ENCODE measurements at regions not wholly inside any gene's neighbourhood (a gene's known extent, or its start where the extent isn't known, plus 50 kb on each side); places are given as distances from the start of the nearest gene placed in this dataset.

DNA sequence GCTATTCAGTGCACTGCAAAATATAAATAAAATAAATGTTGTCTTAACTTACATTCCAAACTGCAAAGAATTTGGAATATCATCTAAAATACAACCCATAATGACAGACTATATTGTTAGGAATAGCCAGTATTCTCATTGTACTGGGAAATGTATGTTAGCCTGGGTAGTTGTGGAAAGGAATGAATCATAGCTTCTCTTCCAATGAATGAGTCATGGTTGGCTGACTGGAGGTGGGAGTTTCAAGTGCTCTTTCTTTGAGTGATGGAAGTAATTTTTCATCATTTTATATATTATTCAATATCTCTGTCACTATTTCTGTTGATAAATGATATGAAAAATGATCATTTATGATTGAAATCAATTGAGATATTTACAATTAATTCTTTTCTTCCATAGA lies 158.6 kb upstream of the ARRDC3 start:
- Histone ChIP-seq H3K4me1 (no peaks in the 10 kb centered on the region), H3K36me3 (no peaks in the 10 kb centered on the region), H3K9me3 (no peaks in the 10 kb centered on the region), H3K27ac (no peak overlapping the region), H3K4me3 (no peak overlapping the region), H3K27me3 (no peaks in the 10 kb centered on the region)
- no peak for DNase-seq
- intact Hi-C loops (cut with DNase I), result no loop called here
- TF ChIP-seq, protein P1, sequence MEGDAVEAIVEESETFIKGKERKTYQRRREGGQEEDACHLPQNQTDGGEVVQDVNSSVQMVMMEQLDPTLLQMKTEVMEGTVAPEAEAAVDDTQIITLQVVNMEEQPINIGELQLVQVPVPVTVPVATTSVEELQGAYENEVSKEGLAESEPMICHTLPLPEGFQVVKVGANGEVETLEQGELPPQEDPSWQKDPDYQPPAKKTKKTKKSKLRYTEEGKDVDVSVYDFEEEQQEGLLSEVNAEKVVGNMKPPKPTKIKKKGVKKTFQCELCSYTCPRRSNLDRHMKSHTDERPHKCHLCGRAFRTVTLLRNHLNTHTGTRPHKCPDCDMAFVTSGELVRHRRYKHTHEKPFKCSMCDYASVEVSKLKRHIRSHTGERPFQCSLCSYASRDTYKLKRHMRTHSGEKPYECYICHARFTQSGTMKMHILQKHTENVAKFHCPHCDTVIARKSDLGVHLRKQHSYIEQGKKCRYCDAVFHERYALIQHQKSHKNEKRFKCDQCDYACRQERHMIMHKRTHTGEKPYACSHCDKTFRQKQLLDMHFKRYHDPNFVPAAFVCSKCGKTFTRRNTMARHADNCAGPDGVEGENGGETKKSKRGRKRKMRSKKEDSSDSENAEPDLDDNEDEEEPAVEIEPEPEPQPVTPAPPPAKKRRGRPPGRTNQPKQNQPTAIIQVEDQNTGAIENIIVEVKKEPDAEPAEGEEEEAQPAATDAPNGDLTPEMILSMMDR (IDR thresholded peaks at IDR 0.05), result no peak
- no peak for TF ChIP-seq POLR2A (IDR thresholded peaks at IDR 0.05)

DNA sequence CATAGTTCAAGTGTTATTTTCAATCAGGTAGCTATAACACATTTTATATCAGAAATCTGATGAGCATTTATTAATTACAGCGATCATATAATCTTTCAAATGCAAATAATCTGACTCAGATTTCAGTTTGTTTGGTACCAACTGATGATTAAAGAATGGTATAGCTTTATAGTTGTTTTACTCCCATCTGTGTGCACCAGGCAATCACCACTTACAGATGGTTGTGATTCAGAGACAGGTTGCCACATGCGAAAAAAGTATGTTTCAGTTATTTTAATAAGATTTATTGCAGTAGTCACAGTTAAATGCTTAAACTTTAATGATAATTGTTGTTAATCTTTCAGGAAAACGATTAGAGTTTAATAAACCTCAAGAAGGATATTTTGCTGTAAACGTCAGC lies 155.1 kb upstream of the ARRDC3 start:
- no peak for TF ChIP-seq POLR2A (IDR thresholded peaks at IDR 0.05)
- TF ChIP-seq, protein P1 (IDR thresholded peaks at IDR 0.05), result no peak
- Histone ChIP-seq H3K27ac (no peak overlapping the region), H3K36me3 (no peaks in the 10 kb centered on the region), H3K9me3 (no peaks in the 10 kb centered on the region), H3K27me3 (no peaks in the 10 kb centered on the region), H3K4me3 (no peak overlapping the region), H3K4me1 (no peaks in the 10 kb centered on the region)
- WGBS, 2 donors, result 38 to 43% methylated on average over 4 of the region's 4 CpGs
- no peak for DNase-seq
- intact Hi-C loops (cut with DNase I), result no loop called here

DNA sequence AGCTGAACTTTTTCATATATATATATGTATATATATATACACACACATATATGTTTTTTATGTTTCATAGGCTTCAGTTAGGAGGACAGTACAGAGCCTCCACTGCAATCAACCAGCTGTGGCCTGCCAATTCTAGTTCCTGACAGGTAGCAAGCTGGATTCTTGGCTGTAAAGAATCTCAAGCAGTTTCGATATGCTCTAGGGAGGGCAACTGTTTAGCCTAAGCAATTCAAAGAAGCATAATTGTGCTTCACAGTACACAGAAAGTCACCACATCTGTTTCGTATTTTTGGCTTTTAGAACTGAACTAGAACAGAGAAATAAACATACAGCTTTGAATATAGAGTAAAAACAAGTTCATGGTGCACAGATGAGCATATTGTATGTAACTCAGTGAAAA lies 152.4 kb upstream of the ARRDC3 start:
- no peak overlapping the region for H3K4me3 ChIP-seq
- no peak for TF ChIP-seq POLR2A (IDR thresholded peaks at IDR 0.05)
- TF ChIP-seq, protein P1 (IDR thresholded peaks at IDR 0.05), result no peak
- intact Hi-C loops (cut with DNase I), result no loop called here
- no peak for DNase-seq
- WGBS, 2 donors, result 28 to 44% methylated on average over 2 of the region's 2 CpGs
- no peaks in the 10 kb centered on the region for H3K27me3 ChIP-seq
- no peaks in the 10 kb centered on the region for H3K36me3 ChIP-seq
- H3K9me3 ChIP-seq, result no peaks in the 10 kb centered on the region
- H3K4me1 ChIP-seq, result no peaks in the 10 kb centered on the region
- H3K27ac ChIP-seq, result no peak overlapping the region

DNA sequence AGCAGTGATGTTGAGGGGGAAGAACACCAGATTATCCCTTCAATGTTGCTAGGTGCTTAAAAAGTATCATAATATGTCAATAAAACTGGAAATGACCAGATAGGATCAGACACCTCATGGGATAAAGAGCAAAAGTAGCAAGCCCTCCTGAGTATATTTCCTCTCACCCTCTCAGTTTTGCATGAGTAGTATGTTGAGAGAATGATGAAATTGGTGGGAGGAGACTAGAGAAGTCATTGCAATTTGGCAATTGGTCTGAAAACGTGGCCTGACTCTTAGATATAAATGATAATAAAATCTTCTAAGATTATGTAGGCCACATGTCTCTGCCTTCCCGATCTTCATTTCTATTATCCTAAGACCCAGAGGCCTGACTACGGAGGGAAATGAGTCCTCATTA lies 151.2 kb upstream of the ARRDC3 start:
- intact Hi-C loops (cut with DNase I), result no loop called here
- no peak overlapping the region for H3K27ac ChIP-seq
- TF ChIP-seq POLR2A (IDR thresholded peaks at IDR 0.05), result no peak
- TF ChIP-seq, protein P1 (IDR thresholded peaks at IDR 0.05), result no peak
- no peak for DNase-seq
- H3K4me1 ChIP-seq, result no peaks in the 10 kb centered on the region
- no peak overlapping the region for H3K4me3 ChIP-seq
- H3K27me3 ChIP-seq, result no peaks in the 10 kb centered on the region
- H3K9me3 ChIP-seq, result no peaks in the 10 kb centered on the region
- WGBS, 2 donors, result 70 to 72% methylated on average over 3 of the region's 3 CpGs
- no peaks in the 10 kb centered on the region for H3K36me3 ChIP-seq

DNA sequence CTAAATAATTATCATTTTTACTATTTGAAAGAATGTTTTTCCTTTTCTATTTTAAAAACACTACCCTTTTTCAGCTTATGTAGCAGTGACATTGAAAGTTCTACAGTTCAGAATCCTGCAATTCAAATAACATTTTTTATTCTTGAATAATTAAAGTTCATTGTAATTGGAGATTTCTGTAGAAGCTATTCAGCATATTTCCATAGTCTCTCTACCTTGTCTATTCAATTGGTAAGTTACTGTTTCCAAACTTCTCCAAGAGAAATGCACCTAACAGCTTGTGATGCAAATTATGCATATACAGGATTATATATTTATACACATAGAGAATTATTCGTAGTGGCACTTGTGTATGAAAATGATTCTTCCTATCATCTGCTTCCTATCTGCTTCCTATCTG lies 149.7 kb upstream of the ARRDC3 start:
- WGBS, 2 donors, result 71 to 100% methylated on average over 1 of the region's 1 CpG
- Histone ChIP-seq H3K36me3 (no peaks in the 10 kb centered on the region), H3K4me3 (no peak overlapping the region), H3K27ac (no peak overlapping the region), H3K27me3 (no peaks in the 10 kb centered on the region), H3K9me3 (no peaks in the 10 kb centered on the region), H3K4me1 (no peaks in the 10 kb centered on the region)
- no peak for DNase-seq
- no peak for TF ChIP-seq POLR2A (IDR thresholded peaks at IDR 0.05)
- TF ChIP-seq, protein P1 (IDR thresholded peaks at IDR 0.05), result no peak
- intact Hi-C loops (cut with DNase I), result no loop called here
